B cell (primary cell): ENCODE measurements at regions not wholly inside any gene's neighbourhood (a gene's known extent, or its start where the extent isn't known, plus 50 kb on each side); places are given as distances from the start of the nearest gene placed in this dataset.

Source experiments
- ATAC-seq: fragments of 200-7000 bp; cut with Tn5 transposase; one replicate; pipeline ENCODE4 v1.10.0; 2021; ENCODE audit warnings: low read depth, mild to moderate bottlenecking, moderate number of reproducible peaks, moderate library complexity
- CTCF ChIA-PET: fragments of 350-600 bp; sonication (Branson Sonifier 250); formaldehyde crosslinking; loops from one replicate; lab custom pipeline; 2021; ENCODE audit warnings: antibody characterized with exemption, inconsistent platforms; lab: Charles Lee
- POLR2A ChIA-PET: fragments of 350-600 bp; sonication (Branson Sonifier 250); formaldehyde crosslinking; loops from one replicate; lab custom pipeline; 2021; ENCODE audit warnings: antibody characterized with exemption; lab: Charles Lee
- DNase-seq: peaks from one replicate; pipeline ENCODE4 v3.0.0; 2013
- H2AFZ ChIP-seq: 2 replicates; pipeline ENCODE4 v1.6.1; 2012; ENCODE audit warnings: mild to moderate bottlenecking, low read depth, low read length; ENCODE audit not compliant: insufficient read depth, poor library complexity, severe bottlenecking
- H3K27ac ChIP-seq, 2 donors: 1 replicate in 1 of 2; 2 replicates in 1 of 2; pipeline ENCODE4 v1.5.1; 2012 to 2013; ENCODE audit warnings: low read length in 2 of 2, mild to moderate bottlenecking in 2 of 2, moderate library complexity in 1 of 2
- H3K27me3 ChIP-seq, 4 experiments: fragments of 200-600 bp in 1 of 4; sonication (generic) in 1 of 4; replicated peaks in 1 of 4; 1 replicate in 2 of 4; 2 replicates in 2 of 4; pipeline versions ENCODE4 v1.6.1 to v1.7.0; 2013 to 2016; ENCODE audit warnings: low read length in 3 of 4, mild to moderate bottlenecking in 2 of 4, mixed read lengths in 1 of 4, moderate library complexity in 1 of 4; ENCODE audit not compliant: insufficient read depth in 4 of 4, control insufficient read depth in 3 of 4; ENCODE audit errors: control extremely low read depth in 1 of 4
- H3K36me3 ChIP-seq, 2 experiments: replicated peaks in 1 of 2; 1 replicate in 1 of 2; 2 replicates in 1 of 2; pipeline versions ENCODE4 v1.6.1 to v1.7.1; 2013; ENCODE audit warnings: low read length in 1 of 2; ENCODE audit not compliant: insufficient read depth in 2 of 2, control insufficient read depth in 1 of 2; ENCODE audit errors: control extremely low read depth in 1 of 2, extremely low read depth in 1 of 2
- H3K4me1 ChIP-seq, 2 donors: fragments of 200-600 bp in 1 of 2; sonication (generic) in 1 of 2; 1 replicate in 1 of 2; 2 replicates in 1 of 2; pipeline versions ENCODE4 v1.5.1 to v1.6.1; 2013 to 2017; ENCODE audit warnings: low read length in 2 of 2; ENCODE audit not compliant: control insufficient read depth in 2 of 2, insufficient read depth in 2 of 2
- H3K4me2 ChIP-seq: replicated peaks from 2 replicates; pipeline ENCODE3; 2012; ENCODE audit warnings: mild to moderate bottlenecking, low read depth, low read length; ENCODE audit not compliant: poor library complexity, severe bottlenecking
- H3K4me3 ChIP-seq, 5 experiments: fragments of 200-600 bp in 1 of 5; sonication (generic) in 1 of 5; 1 replicate in 3 of 5; 2 replicates in 2 of 5; pipeline versions ENCODE4 v1.5.1 to v1.7.0; 2011 to 2016; ENCODE audit warnings: low read length in 4 of 5, mild to moderate bottlenecking in 4 of 5, low read depth in 2 of 5, control low read depth in 1 of 5, moderate library complexity in 1 of 5; ENCODE audit not compliant: insufficient read depth in 1 of 5; ENCODE audit errors: control extremely low read depth in 1 of 5, extremely low read depth in 1 of 5
- H3K79me2 ChIP-seq: fragments of 200-600 bp; sonication (generic); one replicate; pipeline ENCODE4 v1.6.0; 2016; ENCODE audit warnings: low read length; ENCODE audit not compliant: control insufficient read depth, insufficient read depth
- H3K9ac ChIP-seq: fragments of 200-600 bp; sonication (generic); 2 replicates; pipeline ENCODE4 v1.6.1; 2017; ENCODE audit warnings: mild to moderate bottlenecking, low read length, moderate library complexity
- H3K9me3 ChIP-seq, 3 donors: one replicate each; pipeline versions ENCODE4 v1.6.1 to v1.7.1; 2013; ENCODE audit warnings: low read length in 2 of 3; ENCODE audit not compliant: control insufficient read depth in 2 of 3, insufficient read depth in 1 of 3; ENCODE audit errors: control extremely low read depth in 1 of 3
- H4K20me1 ChIP-seq: 2 replicates; pipeline ENCODE4 v1.6.0; 2012; ENCODE audit warnings: mild to moderate bottlenecking, low read length; ENCODE audit not compliant: insufficient read depth, control insufficient read depth, poor library complexity, severe bottlenecking
- H3K27ac Mint-ChIP-seq: one replicate; pipeline ENCODE4 v1.8.0; 2021; ENCODE audit warnings: mixed read lengths
- H3K27me3 Mint-ChIP-seq: one replicate; pipeline ENCODE4 v1.8.0; 2021; ENCODE audit warnings: mixed read lengths
- H3K4me1 Mint-ChIP-seq: one replicate; pipeline ENCODE4 v1.8.0; 2021; ENCODE audit warnings: mixed read lengths
- H3K4me3 Mint-ChIP-seq: one replicate; pipeline ENCODE4 v1.8.0; 2021; ENCODE audit warnings: mixed read lengths
- H3K9me3 Mint-ChIP-seq: one replicate; pipeline ENCODE4 v1.8.0; 2022; ENCODE audit warnings: mixed read lengths; ENCODE audit not compliant: insufficient read depth
- EZH2 ChIP-seq: IDR thresholded peaks from 2 replicates; pipeline ENCODE4 v1.6.1; 2012; ENCODE audit warnings: borderline replicate concordance, low read depth, mild to moderate bottlenecking, moderate library complexity, low read length; ENCODE audit not compliant: insufficient read depth, poor library complexity, severe bottlenecking
- WGBS: methylation state at CpG from one replicate; pipeline ENCODE4 v1.1.5; 2013; ENCODE audit warnings: missing lambda C conversion rate; ENCODE audit not compliant: insufficient coverage; 5-methylcytosine and 5-hydroxymethylcytosine counted together
- intact Hi-C: fragments of 100-400 bp; cut with micrococcal nuclease; formaldehyde crosslinking; loops from one replicate; pipeline ENCODE4 v1.10.0; 2022
- TF ChIP-seq, protein P1 (sequence below): fragments of 200-600 bp; IDR thresholded peaks from one replicate; pipeline ENCODE4 v1.8.0; 2022; ENCODE audit warnings: antibody characterized with exemption, mild to moderate bottlenecking

DNA sequence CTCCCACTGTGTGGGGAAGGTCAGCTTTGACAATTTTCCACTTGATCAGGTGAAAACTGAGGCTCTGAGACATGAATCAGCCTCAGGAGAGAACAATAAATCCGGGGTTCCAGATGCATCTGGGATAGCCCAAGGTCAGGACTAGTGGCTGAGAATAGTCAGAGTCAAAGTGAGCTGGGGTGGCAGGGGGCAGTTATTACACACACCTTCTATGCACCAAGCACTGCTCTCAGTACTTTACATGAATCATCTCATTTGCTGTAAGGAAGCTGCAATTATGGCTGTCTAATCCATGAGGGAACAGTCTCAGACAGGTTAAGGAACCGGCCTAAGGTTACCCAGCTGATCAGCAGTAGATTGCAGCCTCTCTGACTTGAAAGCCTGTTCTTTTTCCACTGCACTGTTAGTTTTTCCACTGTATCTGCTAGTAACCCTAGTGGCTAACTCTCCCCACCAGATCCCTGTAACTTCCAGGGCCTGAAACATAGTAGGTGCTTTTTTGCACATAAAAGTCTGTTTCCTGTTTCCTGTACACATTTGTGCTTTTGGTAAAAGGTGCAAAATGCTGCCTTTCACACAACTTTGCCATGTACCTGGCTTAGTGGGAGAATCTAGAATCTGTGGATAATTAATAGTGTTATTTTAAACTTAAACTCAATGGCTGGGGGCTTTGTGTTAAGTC, 125.9 kb downstream of the EMX2 start:
- Mint-ChIP-seq H3K9me3 (no peaks in the 10 kb centered on the region), H3K27me3 (peaks cover 9% of the 10 kb centered on the region), H3K4me1 (no peaks in the 10 kb centered on the region), H3K4me3 (no peak overlapping the region), H3K27ac (no peak overlapping the region)
- TF ChIP-seq, protein P1, sequence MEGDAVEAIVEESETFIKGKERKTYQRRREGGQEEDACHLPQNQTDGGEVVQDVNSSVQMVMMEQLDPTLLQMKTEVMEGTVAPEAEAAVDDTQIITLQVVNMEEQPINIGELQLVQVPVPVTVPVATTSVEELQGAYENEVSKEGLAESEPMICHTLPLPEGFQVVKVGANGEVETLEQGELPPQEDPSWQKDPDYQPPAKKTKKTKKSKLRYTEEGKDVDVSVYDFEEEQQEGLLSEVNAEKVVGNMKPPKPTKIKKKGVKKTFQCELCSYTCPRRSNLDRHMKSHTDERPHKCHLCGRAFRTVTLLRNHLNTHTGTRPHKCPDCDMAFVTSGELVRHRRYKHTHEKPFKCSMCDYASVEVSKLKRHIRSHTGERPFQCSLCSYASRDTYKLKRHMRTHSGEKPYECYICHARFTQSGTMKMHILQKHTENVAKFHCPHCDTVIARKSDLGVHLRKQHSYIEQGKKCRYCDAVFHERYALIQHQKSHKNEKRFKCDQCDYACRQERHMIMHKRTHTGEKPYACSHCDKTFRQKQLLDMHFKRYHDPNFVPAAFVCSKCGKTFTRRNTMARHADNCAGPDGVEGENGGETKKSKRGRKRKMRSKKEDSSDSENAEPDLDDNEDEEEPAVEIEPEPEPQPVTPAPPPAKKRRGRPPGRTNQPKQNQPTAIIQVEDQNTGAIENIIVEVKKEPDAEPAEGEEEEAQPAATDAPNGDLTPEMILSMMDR = no peak
- no peak for TF ChIP-seq EZH2
- Histone ChIP-seq H3K27me3 (no peaks in the 10 kb centered on the region), H3K36me3 (no peaks in the 10 kb centered on the region), H3K4me2 (no peak overlapping the region), H3K27ac (no peak overlapping the region), H2AFZ (no peak overlapping the region), H3K9me3 (peaks cover 0 to 3% (median 0%) of the 10 kb centered on the region in 3 donors), H4K20me1 (no peaks in the 10 kb centered on the region), H3K4me1 (no peaks in the 10 kb centered on the region), H3K4me3 (no peak overlapping the region), H3K79me2 (no peaks in the 10 kb centered on the region), H3K9ac (no peak overlapping the region)
- ATAC-seq (no peak), DNase-seq (no peak)
- ChIA-PET CTCF (no interaction called here), POLR2A (no interaction called here)
- intact Hi-C loops = no loop called here
- 75% methylated on average over 2 of the region's 2 CpGs for WGBS

DNA sequence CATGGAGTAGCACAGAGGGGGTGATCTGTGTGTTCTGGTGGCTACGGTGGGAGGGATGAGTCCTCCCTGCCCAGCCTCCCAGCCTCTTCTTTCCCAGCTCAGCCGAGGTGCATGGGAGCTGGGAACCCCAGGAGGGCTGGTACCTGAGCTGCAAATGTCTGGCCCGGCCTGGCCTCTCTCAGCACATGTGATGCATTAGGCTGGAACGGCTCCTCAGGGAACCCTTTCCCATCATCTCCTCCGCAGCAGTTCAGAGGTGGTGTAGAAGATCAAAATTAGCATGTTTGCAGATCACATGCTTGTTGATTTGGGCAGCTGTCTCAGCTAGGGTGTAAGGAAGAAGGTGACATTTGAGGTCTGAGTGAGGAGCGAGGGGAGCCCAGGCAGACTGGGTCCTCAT, 126.6 kb downstream of the EMX2 start:
- H3K27me3 Mint-ChIP-seq = peaks cover 13% of the 10 kb centered on the region
- H3K79me2 ChIP-seq = no peaks in the 10 kb centered on the region
- POLR2A ChIA-PET = no interaction called here
- no peak overlapping the region for H3K4me2 ChIP-seq
- H3K9ac ChIP-seq = no peak overlapping the region
- WGBS = 83% methylated on average over 4 of the region's 6 CpGs
- TF ChIP-seq, protein P1 = no peak
- TF ChIP-seq EZH2 = no peak
- H3K27ac Mint-ChIP-seq = no peak overlapping the region
- no peaks in the 10 kb centered on the region for H3K4me1 ChIP-seq
- CTCF ChIA-PET = no interaction called here
- H3K9me3 Mint-ChIP-seq = no peaks in the 10 kb centered on the region
- no peak overlapping the region for H3K4me3 ChIP-seq
- DNase-seq (no peak), ATAC-seq (no peak)
- no peak overlapping the region for H2AFZ ChIP-seq
- H3K9me3 ChIP-seq = peaks cover 0 to 3% (median 0%) of the 10 kb centered on the region in 3 donors
- no peaks in the 10 kb centered on the region for H4K20me1 ChIP-seq
- intact Hi-C loops = no loop called here
- H3K4me1 Mint-ChIP-seq = no peaks in the 10 kb centered on the region
- no peak overlapping the region for H3K4me3 Mint-ChIP-seq
- H3K27me3 ChIP-seq = no peaks in the 10 kb centered on the region
- H3K27ac ChIP-seq = no peak overlapping the region
- H3K36me3 ChIP-seq = no peaks in the 10 kb centered on the region
